ENCODE measurements at regions not wholly inside any gene's neighbourhood (a gene's known extent, or its start where the extent isn't known, plus 50 kb on each side); places are given as distances from the start of the nearest gene placed in this dataset.

DNA sequence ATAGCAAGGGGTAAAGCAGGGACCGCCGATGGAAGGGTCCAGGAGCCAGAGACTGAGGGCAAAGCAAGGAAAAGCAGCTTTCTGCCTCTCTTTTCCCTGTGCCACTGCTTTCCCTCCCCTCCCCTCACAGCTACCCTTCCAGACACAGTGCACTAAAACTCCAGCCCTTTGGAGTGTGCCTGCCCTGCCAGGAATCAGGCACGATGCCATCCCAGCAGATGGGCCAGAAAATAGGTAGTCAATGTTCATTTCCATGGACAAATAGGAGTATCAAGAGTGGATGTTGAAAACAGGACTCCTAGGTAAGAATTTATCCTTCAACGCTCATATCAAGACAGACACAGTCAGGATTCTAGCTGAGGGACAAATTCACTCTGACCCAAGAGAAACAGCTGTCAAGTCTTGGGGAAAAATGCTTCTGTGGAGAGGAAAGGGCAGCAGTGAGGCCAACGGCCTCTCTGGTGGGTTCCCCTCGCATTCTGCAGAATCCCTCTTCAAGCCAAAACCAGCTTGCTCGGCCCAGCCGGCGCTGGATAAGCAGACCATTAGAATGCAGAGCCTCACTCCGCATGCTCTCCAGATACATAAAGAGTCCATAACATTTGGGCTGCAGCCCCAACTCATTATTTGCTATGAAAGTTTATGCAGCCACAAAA is 138.0 kb downstream of the CAAP1 start:
- TF ChIP-seq POLR2AphosphoS5 (IDR thresholded peaks at IDR 0.05; ENCODE audit: low read depth, low read length), result no peak
- no peak for TF ChIP-seq CTCF (IDR thresholded peaks at IDR 0.05; ENCODE audit: control extremely low read depth in 1 of 3, insufficient read depth in 1 of 3, low read depth in 1 of 3, low read length in 3 of 3)
- TF ChIP-seq GTF2F1 (IDR thresholded peaks at IDR 0.05; ENCODE audit: borderline replicate concordance, low read depth, low read length), result no peak
- no peak for TF ChIP-seq POLR2A (IDR thresholded peaks at IDR 0.05; ENCODE audit: control extremely low read depth in 1 of 2, low read depth in 2 of 2, low read length in 2 of 2)
- no peak for TF ChIP-seq EP300 (IDR thresholded peaks at IDR 0.05; ENCODE audit: borderline replicate concordance in 1 of 2, low read depth in 2 of 2, low read length in 2 of 2)
- TF ChIP-seq YY1 (IDR thresholded peaks at IDR 0.05; ENCODE audit: low read depth, low read length), result no peak
- TF ChIP-seq HDAC6 (IDR thresholded peaks at IDR 0.05; ENCODE audit: low read depth, low read length), result no peak
- TF ChIP-seq NRF1 (IDR thresholded peaks at IDR 0.05; ENCODE audit: low read depth, low read length), result no peak
- TF ChIP-seq CREB1 (IDR thresholded peaks at IDR 0.05), result no peak
- no peak for TF ChIP-seq TAF1 (IDR thresholded peaks at IDR 0.05; ENCODE audit: low read depth, low read length)
- TF ChIP-seq, protein P1, sequence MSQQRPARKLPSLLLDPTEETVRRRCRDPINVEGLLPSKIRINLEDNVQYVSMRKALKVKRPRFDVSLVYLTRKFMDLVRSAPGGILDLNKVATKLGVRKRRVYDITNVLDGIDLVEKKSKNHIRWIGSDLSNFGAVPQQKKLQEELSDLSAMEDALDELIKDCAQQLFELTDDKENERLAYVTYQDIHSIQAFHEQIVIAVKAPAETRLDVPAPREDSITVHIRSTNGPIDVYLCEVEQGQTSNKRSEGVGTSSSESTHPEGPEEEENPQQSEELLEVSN (IDR thresholded peaks at IDR 0.05), result no peak
